SH-SY5Y (cell line): ENCODE measurements at regions not wholly inside any gene's neighbourhood (a gene's known extent, or its start where the extent isn't known, plus 50 kb on each side); places are given as distances from the start of the nearest gene placed in this dataset.

Experiments used
- GATA2 ChIP-seq: IDR thresholded peaks from 2 replicates; pipeline ENCODE4 v1.6.1; 2011; ENCODE audit warnings: mild to moderate bottlenecking, low read depth, low read length
- GATA3 ChIP-seq: IDR thresholded peaks from 2 replicates; pipeline ENCODE4 v1.6.1; 2011; ENCODE audit warnings: low read depth, mild to moderate bottlenecking, low read length, moderate library complexity

GRCh38 chr3:17848102-17848501 is 105.7 kb upstream of the TBC1D5 start:
- TF ChIP-seq GATA3 (no peak), GATA2 (no peak)

GRCh38 chr3:17847156-17847555 is 104.7 kb upstream of the TBC1D5 start:
- TF ChIP-seq GATA3 = no peak
- TF ChIP-seq GATA2 = no peak

GRCh38 chr3:17846466-17846865 is 104.0 kb upstream of the TBC1D5 start:
- TF ChIP-seq GATA2 (no peak), GATA3 (no peak)

GRCh38 chr3:17845026-17845812 is 102.8 kb upstream of the TBC1D5 start:
- TF ChIP-seq GATA2 (no peak), GATA3 (no peak)

- TF ChIP-seq GATA3 (no peak), GATA2 (no peak)
Measured at GRCh38 chr3:17844236-17844635, 101.8 kb upstream of the TBC1D5 start.

GRCh38 chr3:17841190-17841828 is 98.9 kb upstream of the TBC1D5 start:
- TF ChIP-seq GATA2 (no peak), GATA3 (no peak)

- TF ChIP-seq GATA2 (no peak), GATA3 (no peak)
Measured at GRCh38 chr3:17840651-17841050, 98.2 kb upstream of the TBC1D5 start.

GRCh38 chr3:17840126-17840525 is 97.7 kb upstream of the TBC1D5 start:
- TF ChIP-seq GATA2 = no peak
- TF ChIP-seq GATA3 = no peak

DNA sequence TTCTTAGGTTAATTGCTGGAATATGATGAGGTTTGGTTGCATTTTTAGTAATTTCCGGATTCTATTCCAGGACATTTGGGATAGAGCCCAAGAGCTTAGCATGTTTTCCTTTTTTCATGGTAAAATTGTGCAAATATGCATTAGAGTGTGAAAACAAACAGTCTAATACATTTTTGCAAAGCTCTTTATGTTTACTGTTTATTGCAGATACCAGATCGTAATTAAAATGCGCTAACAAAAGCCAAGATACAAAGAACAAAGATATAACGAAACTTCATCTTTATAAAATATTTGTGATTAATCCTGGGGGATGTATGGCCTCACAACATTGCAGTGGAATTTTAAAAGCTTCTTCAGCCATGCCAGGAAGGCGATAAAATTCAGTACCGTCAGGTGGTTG is 94.5 kb upstream of the TBC1D5 start:
- TF ChIP-seq GATA2 = no peak
- TF ChIP-seq GATA3 = no peak

DNA sequence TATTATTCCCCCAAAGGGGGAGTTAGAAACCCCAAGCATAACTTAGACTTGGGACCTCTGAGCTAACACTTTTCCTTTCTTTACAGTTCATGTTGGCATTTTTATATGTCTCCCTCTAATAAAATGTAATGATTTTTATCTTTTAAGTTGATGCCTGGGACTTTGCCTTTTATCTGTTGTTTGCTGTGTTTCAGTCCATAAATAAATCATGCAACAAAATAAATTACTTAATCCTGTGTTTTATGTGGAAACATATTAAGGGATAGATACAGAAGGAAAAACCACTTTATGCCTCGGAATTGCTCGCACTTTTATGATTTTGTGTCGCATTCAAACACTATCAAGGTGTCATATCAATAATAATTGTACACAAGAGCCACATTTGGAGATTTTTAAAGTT is 93.7 kb upstream of the TBC1D5 start:
- TF ChIP-seq GATA3 (no peak), GATA2 (no peak)

DNA sequence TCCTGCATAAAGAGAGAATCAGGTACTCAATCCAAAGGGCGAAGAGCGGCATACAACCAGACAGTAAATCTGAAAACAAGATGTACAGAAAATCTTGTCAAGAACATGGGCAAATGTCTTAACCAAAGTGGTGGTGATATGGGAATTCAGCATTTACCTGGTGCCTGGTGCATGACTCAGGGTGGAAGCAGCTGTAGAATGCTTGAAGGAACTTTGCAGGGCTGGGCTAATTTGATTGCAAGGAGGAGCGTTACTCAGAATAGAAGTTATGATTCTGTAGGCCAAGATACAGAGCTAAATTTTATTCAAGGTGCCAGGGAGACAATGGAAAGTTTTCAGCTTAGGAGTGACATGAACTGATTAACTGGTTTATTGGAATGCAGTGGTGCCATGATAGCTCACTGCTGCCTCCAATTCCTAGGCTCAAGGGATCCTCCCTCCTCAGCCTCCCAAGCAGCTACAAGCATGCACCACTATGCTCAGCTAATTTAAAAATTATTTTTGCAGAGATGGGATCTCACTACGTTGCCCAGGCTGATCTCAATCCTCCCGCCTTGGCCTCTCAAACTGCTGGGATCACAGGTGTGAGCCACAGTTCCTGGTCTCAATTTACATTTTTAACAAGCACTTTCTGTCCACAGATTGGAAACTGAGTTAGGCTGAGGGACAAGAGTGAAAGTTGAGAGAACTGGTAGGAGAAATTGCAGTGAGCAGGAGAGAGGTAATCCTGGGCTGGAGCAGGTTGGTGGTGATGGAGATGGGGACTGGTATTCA is 91.5 kb upstream of the TBC1D5 start:
- TF ChIP-seq GATA2 (no peak), GATA3 (no peak)

DNA sequence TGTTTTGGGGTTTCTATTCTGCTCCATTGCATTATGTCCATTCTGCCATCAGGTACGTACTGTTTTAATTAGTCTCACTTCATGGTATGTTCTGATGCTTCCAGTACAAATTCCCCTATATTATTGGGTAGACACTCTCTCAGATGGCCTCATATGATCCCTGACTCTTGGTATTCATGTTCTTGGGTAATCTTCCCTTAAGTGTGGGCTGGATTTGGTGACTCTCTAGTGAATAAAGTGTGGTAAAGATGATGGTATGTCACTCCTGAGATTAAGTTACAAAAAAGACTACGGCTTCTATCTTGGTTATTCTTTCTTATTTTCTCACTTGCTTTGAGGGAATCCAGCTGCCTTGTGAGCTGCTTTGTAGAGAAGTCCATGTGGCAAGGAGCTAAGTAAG is 89.6 kb upstream of the TBC1D5 start:
- no peak for TF ChIP-seq GATA3
- TF ChIP-seq GATA2 = no peak

DNA sequence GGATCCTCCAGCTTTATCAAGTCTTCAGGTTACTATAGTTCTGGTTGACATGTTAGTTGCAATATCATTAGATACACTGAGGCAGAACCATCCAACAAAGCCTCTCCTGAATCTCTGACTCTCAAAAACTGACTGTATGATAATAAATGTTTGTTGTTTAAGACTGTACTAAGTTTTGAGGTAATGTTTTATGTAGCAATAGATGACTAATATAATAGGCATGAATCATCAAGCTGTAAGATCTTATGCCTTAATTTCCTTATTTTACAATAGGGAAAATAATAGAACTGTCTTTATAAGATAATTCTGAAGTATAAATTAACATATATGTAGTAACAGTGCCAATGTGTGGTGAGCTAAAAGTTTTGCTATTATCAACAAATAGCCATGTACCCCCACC is 88.9 kb upstream of the TBC1D5 start:
- TF ChIP-seq GATA2 (no peak), GATA3 (no peak)

DNA sequence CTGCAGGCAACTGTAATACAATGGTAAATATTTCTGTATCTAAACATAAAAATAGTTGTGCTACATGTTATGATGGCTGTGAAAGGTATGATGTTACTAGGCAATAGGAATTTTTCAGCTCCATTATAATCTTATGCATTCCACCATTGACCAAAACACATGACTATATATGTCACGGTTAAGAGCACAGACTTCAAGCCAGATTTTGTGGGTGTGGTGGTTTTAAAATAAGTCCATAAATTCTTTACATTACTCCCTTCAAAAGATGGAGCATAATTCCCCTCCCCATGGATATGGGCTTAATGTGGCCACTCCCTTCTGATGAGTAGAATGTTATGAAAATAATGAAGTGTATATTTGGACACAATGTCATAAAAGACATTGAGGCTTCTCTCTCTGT is 88.4 kb upstream of the TBC1D5 start:
- TF ChIP-seq GATA3 = no peak
- TF ChIP-seq GATA2 = no peak
